Hepatocyte (in vitro differentiated cells): ENCODE measurements at regions not wholly inside any gene's neighbourhood (a gene's known extent, or its start where the extent isn't known, plus 50 kb on each side); places are given as distances from the start of the nearest gene placed in this dataset.
"Not testable (repeated sequence)": the region's sequence is repeated elsewhere in the genome, so short reads cannot be mapped to it uniquely, and the experiment has no call there.

Experiments
- DNase-seq: peaks from one replicate; pipeline ENCODE4 v3.0.0-alpha.2; 2016; ENCODE audit warnings: low spot score
- H2AFZ ChIP-seq: fragments of 200-600 bp; sonication (generic); 2 replicates; pipeline ENCODE4 v1.6.0; 2016; ENCODE audit warnings: antibody characterized with exemption, mild to moderate bottlenecking
- H3K27ac ChIP-seq: fragments of 200-600 bp; sonication (generic); 2 replicates; pipeline ENCODE4 v1.5.1; 2016; ENCODE audit warnings: mild to moderate bottlenecking
- H3K27me3 ChIP-seq: fragments of 200-600 bp; sonication (generic); 2 replicates; pipeline ENCODE4 v1.6.1; 2016
- H3K36me3 ChIP-seq: fragments of 200-600 bp; sonication (generic); replicated peaks from 2 replicates; pipeline ENCODE4 v1.5.1; 2016; ENCODE audit warnings: low read depth; ENCODE audit not compliant: insufficient read depth
- H3K4me1 ChIP-seq: fragments of 200-600 bp; sonication (generic); 2 replicates; pipeline ENCODE4 v1.5.1; 2016; ENCODE audit warnings: mild to moderate bottlenecking, moderate library complexity; ENCODE audit not compliant: insufficient read depth
- H3K4me2 ChIP-seq: fragments of 200-600 bp; sonication (generic); 2 replicates; pipeline ENCODE4 v1.6.0; 2016
- H3K4me3 ChIP-seq: fragments of 200-600 bp; sonication (generic); 2 replicates; pipeline ENCODE4 v1.5.1; 2016; ENCODE audit warnings: mild to moderate bottlenecking
- H3K79me2 ChIP-seq: fragments of 200-600 bp; sonication (generic); 2 replicates; pipeline ENCODE4 v1.6.0; 2017; ENCODE audit warnings: mild to moderate bottlenecking
- H3K9me2 ChIP-seq: fragments of 200-600 bp; sonication (generic); replicated peaks from 2 replicates; pipeline ENCODE4 v1.6.0; 2017; ENCODE audit warnings: mild to moderate bottlenecking; ENCODE audit not compliant: insufficient read depth
- H3K9me3 ChIP-seq: fragments of 200-600 bp; sonication (generic); 2 replicates; pipeline ENCODE4 v1.5.1; 2016; ENCODE audit warnings: low read depth, mild to moderate bottlenecking
- H4K20me1 ChIP-seq: fragments of 200-600 bp; sonication (generic); 2 replicates; pipeline ENCODE4 v1.6.0; 2016; ENCODE audit warnings: mild to moderate bottlenecking; ENCODE audit not compliant: insufficient read depth, poor library complexity, severe bottlenecking
- CTCF ChIP-seq: fragments of 200-600 bp; sonication (generic); IDR thresholded peaks from 2 replicates; pipeline ENCODE4 v1.5.1; 2016; ENCODE audit warnings: antibody characterized with exemption, mild to moderate bottlenecking; ENCODE audit not compliant: poor library complexity
- EZH2 ChIP-seq: fragments of 200-600 bp; sonication (generic); IDR thresholded peaks from 2 replicates; pipeline ENCODE4 v1.6.1; 2016; ENCODE audit warnings: antibody characterized with exemption, mild to moderate bottlenecking, borderline replicate concordance
- EZH2phosphoT487 ChIP-seq: fragments of 200-600 bp; sonication (generic); IDR thresholded peaks from one replicate; pipeline ENCODE4 v1.6.1; 2018; ENCODE audit warnings: antibody characterized with exemption, mild to moderate bottlenecking, low read depth, moderate library complexity; ENCODE audit not compliant: unreplicated experiment, severe bottlenecking
- WGBS: methylation state at CpG from one replicate; pipeline ENCODE4 v1.1.6; 2016; ENCODE audit warnings: low lambda C conversion rate; ENCODE audit errors: missing lambda C conversion rate; 5-methylcytosine and 5-hydroxymethylcytosine counted together

DNA sequence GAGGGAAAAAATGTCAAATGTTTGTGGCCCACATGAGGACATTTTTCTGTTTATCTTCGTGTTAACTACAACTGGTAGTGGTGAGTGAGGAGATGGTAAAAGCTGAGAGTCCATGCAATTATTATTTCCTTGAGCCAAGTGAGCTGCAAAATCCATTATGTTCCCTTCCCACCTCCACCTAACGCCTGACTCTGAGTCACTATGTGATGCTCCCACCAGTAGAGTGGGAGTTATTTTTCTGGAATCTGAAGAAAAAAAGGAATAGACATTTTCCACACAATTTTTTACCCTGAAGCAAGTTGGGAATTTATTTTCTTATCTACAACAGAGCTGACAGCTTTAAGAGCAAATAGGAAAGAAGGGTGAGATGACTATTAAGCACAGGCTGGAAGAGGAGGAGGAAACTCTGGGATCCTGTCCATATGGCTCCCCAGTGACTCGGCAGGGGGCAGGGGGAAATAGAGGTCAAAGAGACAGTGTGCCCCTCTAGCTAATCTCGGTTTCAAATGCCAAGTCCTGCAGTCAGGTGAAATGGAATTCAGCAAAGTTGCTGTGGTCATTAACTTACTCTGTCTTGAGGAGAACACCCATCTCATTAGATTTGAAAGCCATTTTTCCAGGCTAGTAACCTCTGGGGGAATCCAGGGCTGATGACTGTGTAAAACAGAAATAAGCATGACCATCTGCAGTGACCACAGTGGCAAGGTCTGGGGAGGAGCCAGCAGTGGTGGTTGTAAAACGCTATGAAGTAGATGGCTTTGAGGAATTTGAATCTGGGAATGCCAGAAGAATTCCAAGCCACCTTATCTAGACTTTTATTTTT lies 463.9 kb downstream of the STK39 start:
- Histone ChIP-seq H4K20me1 (no peaks in the 10 kb centered on the region), H3K36me3 (no peaks in the 10 kb centered on the region), H3K4me2 (no peak overlapping the region), H3K27ac (no peak overlapping the region), H2AFZ (no peak overlapping the region), H3K4me3 (no peak overlapping the region), H3K9me3 (no peaks in the 10 kb centered on the region), H3K4me1 (peaks cover 14% of the 10 kb centered on the region), H3K9me2 (no peaks in the 10 kb centered on the region), H3K79me2 (no peaks in the 10 kb centered on the region), H3K27me3 (peaks cover 3% of the 10 kb centered on the region)
- DNase-seq = peak; percentile 8
- no peak for TF ChIP-seq CTCF
- TF ChIP-seq EZH2phosphoT487 = no peak
- no peak for TF ChIP-seq EZH2
- 31% methylated on average over 5 of the region's 5 CpGs for WGBS

DNA sequence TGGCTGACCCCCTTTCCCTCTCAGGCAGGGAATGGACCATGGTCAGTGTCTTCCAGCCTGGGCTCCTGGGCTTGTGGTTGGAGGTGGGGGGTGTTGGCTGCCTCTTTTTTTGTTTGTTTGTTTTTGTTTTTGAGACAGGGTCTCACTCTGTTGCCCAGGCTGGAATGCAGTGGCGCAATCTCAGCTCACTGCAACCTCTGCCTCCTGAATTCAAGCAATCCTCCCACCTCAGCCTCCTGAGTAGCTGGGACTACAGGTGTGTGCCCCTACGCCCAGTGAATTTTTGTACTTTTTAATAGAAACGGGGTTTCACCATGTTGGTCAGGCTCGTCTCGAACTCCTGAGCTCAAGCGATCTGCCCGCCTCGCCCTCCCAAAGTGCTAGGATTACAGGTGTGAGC lies 465.8 kb downstream of the STK39 start:
- H3K4me2 ChIP-seq, DNase-seq, H3K9me3 ChIP-seq, H2AFZ ChIP-seq, H3K27ac ChIP-seq, H3K27me3 ChIP-seq, H3K4me3 ChIP-seq, H3K79me2 ChIP-seq, H3K36me3 ChIP-seq, H3K9me2 ChIP-seq, H4K20me1 ChIP-seq: not testable (repeated sequence)
- WGBS = 95% methylated on average over 8 of the region's 8 CpGs
- H3K4me1 ChIP-seq = peaks cover 10% of the 10 kb centered on the region

DNA sequence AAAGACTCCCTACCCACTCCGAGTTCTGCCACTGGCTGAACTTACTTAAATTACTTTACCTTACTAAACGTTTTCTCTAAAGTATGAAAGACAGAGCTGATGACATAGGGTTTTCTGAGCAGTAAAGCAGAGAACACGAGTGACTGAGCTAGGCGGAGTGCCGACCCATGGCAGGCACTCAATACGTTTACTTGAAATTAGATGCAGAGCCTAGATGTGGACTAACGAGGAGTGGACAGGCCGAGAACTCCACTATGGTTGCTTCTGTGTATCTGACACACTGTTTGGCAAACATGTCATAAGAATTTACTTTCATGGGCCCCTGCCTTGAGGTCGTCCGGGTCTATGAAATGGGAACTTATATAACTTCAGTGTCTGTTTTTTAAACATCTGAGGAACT lies 471.0 kb downstream of the STK39 start:
- H3K9me3 ChIP-seq = no peaks in the 10 kb centered on the region
- H3K9me2 ChIP-seq = no peaks in the 10 kb centered on the region
- DNase-seq = no peak
- no peak overlapping the region for H3K4me2 ChIP-seq
- H3K4me1 ChIP-seq = no peaks in the 10 kb centered on the region
- H4K20me1 ChIP-seq = no peaks in the 10 kb centered on the region
- 70% methylated on average over 10 of the region's 10 CpGs for WGBS
- no peak overlapping the region for H3K27ac ChIP-seq
- no peaks in the 10 kb centered on the region for H3K79me2 ChIP-seq
- H3K27me3 ChIP-seq = peaks cover 3% of the 10 kb centered on the region
- H3K36me3 ChIP-seq = no peaks in the 10 kb centered on the region
- no peak overlapping the region for H2AFZ ChIP-seq
- TF ChIP-seq CTCF (no peak), EZH2phosphoT487 (no peak), EZH2 (no peak)
- H3K4me3 ChIP-seq = no peak overlapping the region

DNA sequence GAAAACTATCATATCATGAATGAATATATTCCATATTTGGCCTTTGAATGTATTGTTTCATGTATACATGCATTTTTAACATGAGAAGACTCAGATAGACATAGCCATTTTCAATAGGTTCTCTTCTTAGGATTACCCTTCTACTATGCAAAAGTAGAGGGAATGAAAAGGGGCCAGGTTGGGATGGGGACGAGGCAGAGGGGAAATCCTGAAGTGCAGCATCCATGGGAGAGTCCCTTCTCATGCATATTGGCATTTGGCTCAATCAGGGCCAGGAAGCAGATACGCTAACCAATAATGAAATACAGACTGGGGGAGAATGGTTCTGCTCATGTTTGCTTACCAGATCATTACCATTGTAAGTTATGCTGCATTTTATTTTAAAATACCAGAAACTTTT lies 475.8 kb downstream of the STK39 start:
- Histone ChIP-seq H3K27me3 (no peaks in the 10 kb centered on the region), H3K4me3 (no peak overlapping the region), H3K36me3 (no peaks in the 10 kb centered on the region), H3K79me2 (no peaks in the 10 kb centered on the region), H3K27ac (no peak overlapping the region), H3K4me2 (no peak overlapping the region), H2AFZ (no peak overlapping the region), H3K9me2 (no peaks in the 10 kb centered on the region), H4K20me1 (no peaks in the 10 kb centered on the region), H3K9me3 (no peaks in the 10 kb centered on the region), H3K4me1 (no peaks in the 10 kb centered on the region)
- 86% methylated on average over 2 of the region's 2 CpGs for WGBS
- TF ChIP-seq CTCF = no peak
- DNase-seq = no peak
